T1000 (cell line): ENCODE measurements at regions not wholly inside any gene's neighbourhood (a gene's known extent, or its start where the extent isn't known, plus 50 kb on each side); places are given as distances from the start of the nearest gene placed in this dataset.

ENCODE experiments used
- DNase-seq: peaks from one replicate; lab custom pipeline; 2025; ENCODE audit warnings: mixed read lengths; lab: John Stamatoyannopoulos, UW

- DNase-seq: peak; percentile 27
Observed at GRCh38 chr5:142474431-142475094, 149.7 kb upstream of the SPRY4 start.

- no peak for DNase-seq
Observed at GRCh38 chr5:142473038-142473437, 148.2 kb upstream of the SPRY4 start.

DNA sequence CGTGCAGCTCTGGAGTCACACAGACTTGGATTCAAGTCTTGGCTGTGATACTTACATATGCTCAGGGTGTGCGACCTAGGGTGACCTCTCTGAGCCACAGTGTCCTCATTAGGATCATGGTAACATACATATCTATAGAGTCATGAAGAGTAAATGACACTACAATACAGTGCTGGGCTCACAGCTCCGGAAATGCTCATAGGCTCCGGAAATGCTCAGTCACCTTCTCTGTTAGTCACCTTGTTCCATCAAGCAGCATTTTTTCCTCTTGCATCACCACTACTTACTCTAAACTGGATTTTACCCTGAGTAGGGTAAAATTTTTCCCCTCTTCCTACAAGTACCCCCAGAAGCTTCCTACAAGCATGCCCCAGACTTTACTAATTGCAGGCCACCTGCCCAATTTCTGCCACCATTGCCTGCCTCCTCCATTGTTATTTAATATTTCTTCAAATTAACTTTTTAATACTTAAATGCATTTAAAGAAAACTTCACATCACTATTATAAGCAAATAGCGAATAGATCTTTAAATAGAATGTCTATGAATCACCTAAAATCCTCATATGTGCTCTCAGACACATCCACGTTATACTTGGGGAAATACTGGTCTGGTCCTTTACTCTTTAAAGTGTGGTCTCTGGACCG, 147.6 kb upstream of the SPRY4 start:
- DNase-seq: peak; percentile 51

DNA sequence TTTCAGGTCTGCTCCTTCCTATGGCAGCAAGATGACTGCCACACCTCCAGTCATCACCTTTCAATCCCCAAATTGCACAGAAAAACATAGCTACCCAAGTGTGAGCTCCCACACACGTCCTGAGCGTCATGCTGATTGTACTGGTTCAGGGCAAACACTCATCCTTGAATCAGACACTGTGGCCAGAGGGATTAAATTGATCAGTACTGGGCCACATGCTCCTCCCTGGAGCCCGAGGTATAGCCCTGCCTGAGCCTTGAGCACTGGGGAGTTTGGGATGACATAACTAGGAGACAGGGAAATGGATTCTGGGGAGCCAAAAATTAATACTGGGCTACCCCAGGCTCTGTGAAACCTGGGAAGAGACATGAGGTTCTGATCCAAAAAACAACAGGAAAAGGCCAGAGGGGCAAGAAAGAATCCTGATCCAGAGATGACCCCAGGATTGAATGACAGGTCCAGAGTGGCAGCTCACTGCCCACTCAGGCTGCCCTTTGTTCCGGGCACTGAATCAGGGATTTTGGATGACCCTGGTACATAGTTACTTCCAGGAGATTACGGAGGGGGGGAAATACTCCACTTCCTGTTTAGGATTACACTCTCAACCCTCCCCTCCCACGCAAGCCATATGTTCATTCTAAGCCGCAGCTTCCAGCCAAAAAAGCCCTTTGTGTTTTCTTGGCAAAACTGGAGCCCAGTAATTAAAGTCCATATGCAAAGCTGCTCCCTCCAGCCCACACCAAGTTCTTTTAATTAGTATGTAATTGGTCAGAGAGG, 141.6 kb upstream of the SPRY4 start:
- DNase-seq: no peak

DNA sequence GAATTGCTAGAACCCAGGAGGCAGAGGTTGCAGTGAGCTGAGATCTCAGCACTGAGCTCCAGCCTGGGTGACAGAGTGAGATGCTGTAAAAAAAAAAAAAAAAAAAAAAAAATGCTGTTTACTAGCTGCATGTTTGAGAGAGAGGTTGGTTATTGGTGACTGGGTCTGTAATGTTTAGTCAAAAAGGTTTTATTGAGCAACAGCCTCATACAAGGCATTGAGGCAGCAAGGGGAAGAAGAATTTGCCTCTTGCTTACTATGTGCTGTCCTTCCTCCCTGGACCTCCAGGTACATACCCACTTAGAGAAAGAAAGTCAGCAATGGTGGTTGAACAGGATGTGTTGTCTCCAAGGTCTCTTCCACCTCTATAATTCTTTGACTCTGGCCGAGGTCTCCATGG, 140.7 kb upstream of the SPRY4 start:
- DNase-seq: no peak

- DNase-seq: no peak
Observed at GRCh38 chr5:142463904-142464303, 139.1 kb upstream of the SPRY4 start.

DNA sequence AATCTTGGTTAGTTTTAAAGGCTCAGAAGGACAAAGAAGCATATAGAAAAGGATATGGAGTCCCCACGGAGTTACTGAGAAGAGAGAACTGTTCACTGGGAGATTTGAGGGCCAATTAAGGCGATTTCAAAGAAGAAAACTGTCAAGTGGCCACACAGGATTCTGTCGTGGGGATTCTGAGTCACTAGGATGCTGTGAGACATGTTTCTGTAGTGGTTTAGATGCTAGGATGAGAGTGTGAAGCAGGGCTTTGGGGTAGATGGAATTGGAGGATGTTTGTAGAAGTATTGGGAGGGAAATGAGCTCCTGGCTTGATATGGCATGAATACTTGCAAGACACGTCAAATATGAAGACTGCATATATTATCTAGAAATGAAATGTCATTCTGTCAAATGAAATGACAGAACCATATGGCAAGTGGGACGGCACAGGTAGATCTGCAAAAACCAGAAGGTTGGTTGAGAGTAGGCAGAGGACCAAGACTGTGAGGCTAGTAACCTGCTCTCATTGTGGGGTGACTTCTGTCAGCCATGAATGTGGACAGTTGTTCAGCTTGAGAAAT, 136.3 kb upstream of the SPRY4 start:
- DNase-seq: no peak

DNA sequence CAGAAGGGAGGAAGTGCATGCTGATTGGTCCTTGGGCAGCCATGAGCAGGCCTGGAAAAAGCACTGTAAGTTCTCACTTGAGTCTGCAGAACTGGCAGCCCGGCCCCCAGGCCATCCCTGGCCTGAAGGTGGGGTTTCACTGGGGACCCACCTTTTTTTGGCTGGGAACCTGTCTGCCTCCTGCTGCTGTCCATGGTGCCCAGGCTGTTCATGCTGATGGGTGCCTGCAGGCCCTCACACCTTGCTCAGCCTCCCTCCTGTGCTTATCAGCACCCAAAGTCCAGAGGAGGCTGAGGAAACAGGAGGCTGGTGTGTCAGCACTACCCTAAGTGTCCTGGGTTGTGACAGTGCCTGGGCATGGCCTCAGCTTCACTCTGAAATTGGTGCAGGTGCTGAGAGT, 134.4 kb upstream of the SPRY4 start:
- no peak for DNase-seq

DNA sequence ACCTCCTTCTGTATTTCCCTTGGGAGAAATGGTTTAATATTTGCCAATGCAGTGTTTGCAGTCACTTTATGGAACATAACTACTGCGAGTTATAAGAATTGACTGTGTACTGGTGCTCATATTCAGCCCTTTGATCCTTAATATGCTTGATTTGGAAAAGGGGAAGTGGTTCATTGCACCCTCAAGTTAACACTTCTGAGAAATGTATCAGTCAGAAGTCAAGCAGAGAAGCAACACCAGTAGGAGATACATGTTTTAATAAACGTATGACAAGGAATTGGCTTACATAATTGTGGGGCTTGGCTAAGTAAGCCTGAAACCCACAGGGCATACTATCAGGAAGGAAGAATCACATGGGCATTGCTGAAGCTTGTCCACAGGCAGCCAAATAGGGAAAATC, 131.0 kb upstream of the SPRY4 start:
- DNase-seq: no peak

- no peak for DNase-seq
Observed at GRCh38 chr5:142453932-142454331, 129.1 kb upstream of the SPRY4 start.

- no peak for DNase-seq
Observed at GRCh38 chr5:142450419-142450818, 125.6 kb upstream of the SPRY4 start.

- no peak for DNase-seq
Observed at GRCh38 chr5:142447887-142448286, 123.1 kb upstream of the SPRY4 start.

DNA sequence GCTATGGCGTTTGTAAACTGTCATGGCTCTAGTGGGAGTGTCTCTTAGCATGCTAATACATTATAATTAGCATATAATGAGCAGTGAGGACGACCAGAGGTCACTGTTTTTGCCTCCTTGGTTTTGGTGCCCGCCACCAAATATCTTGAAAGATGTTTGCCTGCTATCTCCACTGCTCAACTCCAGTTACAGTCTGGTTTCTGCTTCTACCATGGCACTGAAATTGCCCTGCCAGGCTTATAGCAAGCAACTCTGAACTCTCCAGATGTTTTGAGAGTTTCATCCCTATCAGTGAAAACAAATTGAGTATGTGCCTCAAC, 122.1 kb upstream of the SPRY4 start:
- DNase-seq: no peak

DNA sequence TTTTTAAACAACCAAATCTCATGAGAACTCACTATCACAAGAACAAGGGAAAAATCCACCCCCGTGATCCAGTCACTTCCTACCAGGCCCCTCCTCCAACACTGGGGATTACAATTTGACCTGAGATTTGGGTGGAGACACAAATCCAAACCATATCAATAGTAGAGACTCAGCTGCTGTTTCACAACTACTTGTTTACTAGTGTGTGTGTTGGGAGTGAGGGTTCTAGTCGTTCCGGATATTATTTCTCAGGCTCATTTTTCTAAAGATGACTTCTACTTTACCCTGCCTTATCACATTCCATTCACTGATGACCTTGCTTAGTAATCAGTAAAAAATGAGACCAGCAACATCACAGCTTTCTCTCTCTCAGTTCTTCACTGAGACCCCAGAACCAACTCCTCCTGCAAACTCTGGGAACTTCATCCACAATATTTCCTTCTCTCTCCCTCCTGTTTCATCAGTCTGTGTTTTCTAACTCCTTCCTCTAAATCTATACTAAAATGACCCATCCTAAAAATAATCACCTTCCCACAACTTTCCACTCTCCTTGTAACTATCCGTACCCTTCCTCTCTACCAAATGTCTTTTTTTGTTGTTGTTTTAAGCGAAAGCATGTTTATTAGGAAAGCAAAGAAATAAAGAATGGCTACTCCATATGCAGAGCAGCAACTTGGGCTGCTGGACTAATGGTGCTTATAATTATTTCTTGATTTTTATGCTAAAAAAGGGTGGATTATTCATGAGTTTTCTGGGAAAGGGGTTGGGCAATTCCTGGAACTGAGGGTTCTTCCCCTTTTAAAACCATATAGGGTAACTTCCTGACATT, 121.5 kb upstream of the SPRY4 start:
- DNase-seq: no peak

DNA sequence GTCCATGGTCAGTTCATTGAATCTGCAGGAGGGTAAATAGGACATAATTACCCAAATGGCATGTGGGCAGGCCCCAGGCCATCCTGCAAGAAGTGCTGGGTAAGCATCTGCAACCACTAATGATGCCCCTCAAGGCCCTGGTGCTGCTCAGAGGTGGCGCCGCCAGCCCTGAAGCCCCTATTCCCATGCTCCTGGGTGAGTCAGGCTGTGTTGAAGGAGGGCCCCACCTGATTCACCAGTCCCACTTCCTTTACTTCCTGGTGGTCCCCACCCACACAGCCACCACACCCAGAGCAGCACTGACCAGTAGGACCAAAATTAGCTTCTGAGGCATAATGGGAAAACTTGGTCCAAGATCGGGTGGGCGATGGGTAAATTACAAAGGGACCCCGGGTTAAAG, 120.4 kb upstream of the SPRY4 start:
- no peak for DNase-seq

- no peak for DNase-seq
Observed at GRCh38 chr5:142441616-142442015, 116.8 kb upstream of the SPRY4 start.

- no peak for DNase-seq
Observed at GRCh38 chr5:142439207-142439860, 114.5 kb upstream of the SPRY4 start.

DNA sequence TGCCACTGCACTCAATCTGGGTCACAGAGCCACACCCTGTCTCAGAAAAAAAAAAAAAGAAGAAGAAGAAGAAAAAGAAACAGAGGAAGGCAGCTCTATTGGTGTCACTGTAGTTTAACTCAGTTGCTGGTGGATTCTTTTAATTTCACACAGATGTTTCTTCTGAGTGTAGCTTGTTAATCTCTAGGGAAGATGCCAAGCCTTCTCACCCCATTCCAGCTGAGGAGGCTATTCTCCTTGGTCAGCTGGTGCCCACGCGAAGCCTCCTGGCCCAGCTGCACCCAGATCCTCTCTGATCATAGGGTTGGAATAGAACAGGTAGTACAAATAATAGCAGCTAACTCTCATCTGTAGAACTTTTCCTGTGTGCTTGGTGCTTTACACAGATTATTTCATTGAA, 113.8 kb upstream of the SPRY4 start:
- DNase-seq: no peak

- DNase-seq: no peak
Observed at GRCh38 chr5:142437563-142437962, 112.7 kb upstream of the SPRY4 start.

DNA sequence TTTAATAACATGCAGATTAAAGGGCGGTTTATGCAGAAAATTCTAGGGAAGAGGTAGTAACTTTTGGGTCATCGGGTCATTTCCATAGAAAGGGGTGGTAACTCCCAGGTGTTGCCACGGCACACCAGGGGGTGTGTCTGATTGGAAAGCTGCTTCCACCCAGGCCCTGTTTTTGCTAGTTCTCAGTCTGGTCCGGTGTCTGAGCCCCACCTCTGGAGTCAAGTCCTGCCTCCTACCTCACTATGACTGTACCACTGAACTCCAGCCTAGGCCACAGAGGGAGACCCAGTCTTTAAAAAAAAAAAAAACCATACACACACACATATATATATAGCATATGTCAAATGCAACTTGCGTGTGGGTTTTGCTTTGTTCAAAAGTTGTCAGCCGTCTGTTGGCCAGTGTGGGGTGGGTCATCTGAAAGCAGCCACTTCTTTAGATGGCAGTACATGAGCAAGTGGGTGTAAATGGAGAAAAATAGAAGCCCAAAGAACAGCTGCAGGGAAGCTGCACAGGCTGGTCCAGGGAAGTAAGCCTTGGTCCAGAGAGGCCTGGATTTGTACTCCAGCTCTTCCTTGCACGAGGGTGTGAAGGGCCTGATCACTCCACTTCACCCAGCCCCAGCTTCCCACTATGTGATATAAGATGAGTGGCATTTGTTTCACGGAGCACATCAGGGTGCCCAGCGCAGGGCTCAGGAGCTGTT, 110.7 kb upstream of the SPRY4 start:
- no peak for DNase-seq

DNA sequence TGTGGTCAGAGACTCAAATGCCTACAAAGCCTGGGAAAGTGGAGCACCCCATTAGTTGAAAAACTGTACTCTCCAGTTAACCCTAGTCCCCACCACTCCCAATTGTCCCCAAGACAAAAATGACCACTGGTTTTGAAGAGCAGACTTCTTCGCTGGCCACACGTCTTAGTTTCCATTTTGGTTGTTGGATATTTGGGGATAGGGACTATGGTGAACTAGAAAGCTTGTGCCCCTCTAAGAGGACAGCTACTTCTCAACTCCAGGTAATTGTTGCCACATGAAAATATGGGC, 109.4 kb upstream of the SPRY4 start:
- no peak for DNase-seq
